ENCODE measurements at regions not wholly inside any gene's neighbourhood (a gene's known extent, or its start where the extent isn't known, plus 50 kb on each side); places are given as distances from the start of the nearest gene placed in this dataset.

GRCh38 chr2:30336084-30336483 lies 104.8 kb downstream of the LBH start (continued):
- TF ChIP-seq NPAS2 (CRISPR knock-in tag; IDR thresholded peaks at IDR 0.05; ENCODE audit: borderline replicate concordance) (no peak), TFCP2L1 (CRISPR knock-in tag; IDR thresholded peaks at IDR 0.05) (no peak), SMC3 (IDR thresholded peaks at IDR 0.05) (no peak)

- no peak for TF ChIP-seq ZFP36 (IDR thresholded peaks at IDR 0.05; ENCODE audit: borderline replicate concordance, partially characterized antibody)
- TF ChIP-seq ESRRA (IDR thresholded peaks at IDR 0.05; ENCODE audit: borderline replicate concordance, low read length): no peak
- no peak for TF ChIP-seq POLR2AphosphoS2 (conservative IDR thresholded peaks at IDR 0.05; ENCODE audit: low read length)
- TF ChIP-seq SMC3 (IDR thresholded peaks at IDR 0.05): no peak
- TF ChIP-seq E2F6 (IDR thresholded peaks at IDR 0.05; ENCODE audit: borderline replicate concordance, low read depth): no peak
- TF ChIP-seq CBX8 (IDR thresholded peaks at IDR 0.05): no peak
- TF ChIP-seq CBX2 (IDR thresholded peaks at IDR 0.05; ENCODE audit: borderline replicate concordance, low read depth): no peak
- TF ChIP-seq USF2 (IDR thresholded peaks at IDR 0.05): no peak
- no peak for TF ChIP-seq JUN (IDR thresholded peaks at IDR 0.05)
- TF ChIP-seq POLR2A (IDR thresholded peaks at IDR 0.05; ENCODE audit: low read length): no peak
- TF ChIP-seq ATOH8 (CRISPR knock-in tag; IDR thresholded peaks at IDR 0.05; ENCODE audit: low read depth): no peak
- no peak for TF ChIP-seq EHMT2 (IDR thresholded peaks at IDR 0.05; ENCODE audit: low read depth)
- TF ChIP-seq HES2 (IDR thresholded peaks at IDR 0.05): no peak
- WGBS (ENCODE audit: missing lambda C conversion rate): 90% methylated on average over 16 of the region's 16 CpGs
- Histone ChIP-seq H3K4me3 (no peak overlapping the region), H3K9me3 (peaks cover 2% of the 10 kb centered on the region; the same call in 1 of the 3 replicates), H3K27ac (no peak overlapping the region), H3K4me2 (no peak overlapping the region), H3K4me1 (peaks cover 10% of the 10 kb centered on the region; the same call in 1 of the 3 replicates)
- no peak for FAIRE-seq
- ChIA-PET CTCF (interaction anchor here (0.9 to 2.0 kb wide), 4 partner anchors 9 to 138 kb away, joined by 3 to 4 read pairs (median 3); no protein-coding TSS in a partner anchor), POLR2A (interaction anchor here (0.5 kb wide), 1 partner anchor 88 kb away, joined by 3 read pairs; no protein-coding TSS in a partner anchor)
- no peak for ATAC-seq
- DNase-seq (ENCODE audit: low read depth in 1 of 2, low spot score in 1 of 2): no peak
These were observed 105.9 kb downstream of the LBH start for GRCh38 chr2:30336978-30337841.

- no peak overlapping the region for H3K4me3 ChIP-seq
- FAIRE-seq: no peak
- peaks cover 7% of the 10 kb centered on the region; the same call in 1 of the 3 replicates for H3K4me1 ChIP-seq
- DNase-seq (ENCODE audit: low read depth in 1 of 2, low spot score in 1 of 2): no peak
- POLR2A ChIA-PET: no interaction called here
- TF ChIP-seq HOXB13 (CRISPR knock-in tag; IDR thresholded peaks at IDR 0.05; ENCODE audit: low read depth): no peak
- no peak for ATAC-seq
- peaks cover 6% of the 10 kb centered on the region; the same call in 1 of the 3 replicates for H3K9me3 ChIP-seq
- CTCF ChIA-PET: no interaction called here
- 71% methylated on average over 3 of the region's 3 CpGs for WGBS (ENCODE audit: missing lambda C conversion rate)
- H3K27ac ChIP-seq: no peak overlapping the region
- no peak overlapping the region for H3K4me2 ChIP-seq
These were observed 107.1 kb downstream of the LBH start for GRCh38 chr2:30338475-30338874.

GRCh38 chr2:30339071-30339470 lies 107.7 kb downstream of the LBH start:
- DNase-seq (ENCODE audit: low read depth in 1 of 2, low spot score in 1 of 2): no peak
- Histone ChIP-seq H3K27ac (no peak overlapping the region), H3K4me2 (no peak overlapping the region), H3K4me3 (no peak overlapping the region), H3K4me1 (peaks cover 7% of the 10 kb centered on the region; the same call in 1 of the 3 replicates), H3K9me3 (peaks cover 6% of the 10 kb centered on the region; the same call in 1 of the 3 replicates)
- FAIRE-seq: no peak
- TF ChIP-seq RARB (CRISPR knock-in tag; IDR thresholded peaks at IDR 0.05) (no peak), KDM5A (IDR thresholded peaks at IDR 0.05) (no peak), TFCP2L1 (CRISPR knock-in tag; IDR thresholded peaks at IDR 0.05) (no peak), POLR2AphosphoS2 (conservative IDR thresholded peaks at IDR 0.05; ENCODE audit: low read length) (no peak), EHMT2 (IDR thresholded peaks at IDR 0.05; ENCODE audit: low read depth) (no peak), PHF8 (IDR thresholded peaks at IDR 0.05; ENCODE audit: borderline replicate concordance, low read depth) (no peak), HEYL (CRISPR knock-in tag; IDR thresholded peaks at IDR 0.05) (no peak), NFE2L2 (conservative IDR thresholded peaks at IDR 0.05; ENCODE audit: low read length) (no peak), FOXS1 (CRISPR knock-in tag; IDR thresholded peaks at IDR 0.05) (no peak), RFX5 (IDR thresholded peaks at IDR 0.05) (no peak), ELK1 (IDR thresholded peaks at IDR 0.05; ENCODE audit: low read depth, low read length) (no peak), RCOR1 (IDR thresholded peaks at IDR 0.05; ENCODE audit: low read depth, low read length) (no peak), HDAC2 (IDR thresholded peaks at IDR 0.05) (no peak), CEBPB (IDR thresholded peaks at IDR 0.05) (no peak), PBX3 (IDR thresholded peaks at IDR 0.05) (no peak)
- CTCF ChIA-PET: interaction anchor here (0.8 to 1.4 kb wide), 4 partner anchors 23 to 131 kb away, joined by 3 read pairs; no protein-coding TSS in a partner anchor
- WGBS (ENCODE audit: missing lambda C conversion rate): 74% methylated on average over 4 of the region's 4 CpGs
- POLR2A ChIA-PET: no interaction called here
- no peak for ATAC-seq
